ENCODE measurements at regions not wholly inside any gene's neighbourhood (a gene's known extent, or its start where the extent isn't known, plus 50 kb on each side); places are given as distances from the start of the nearest gene placed in this dataset.
A peak's percentile ranks its signal among the peaks of the same experiment; 100 is the strongest.
"Not testable (repeated sequence)": the region's sequence is repeated elsewhere in the genome, so short reads cannot be mapped to it uniquely, and the experiment has no call there.

DNA sequence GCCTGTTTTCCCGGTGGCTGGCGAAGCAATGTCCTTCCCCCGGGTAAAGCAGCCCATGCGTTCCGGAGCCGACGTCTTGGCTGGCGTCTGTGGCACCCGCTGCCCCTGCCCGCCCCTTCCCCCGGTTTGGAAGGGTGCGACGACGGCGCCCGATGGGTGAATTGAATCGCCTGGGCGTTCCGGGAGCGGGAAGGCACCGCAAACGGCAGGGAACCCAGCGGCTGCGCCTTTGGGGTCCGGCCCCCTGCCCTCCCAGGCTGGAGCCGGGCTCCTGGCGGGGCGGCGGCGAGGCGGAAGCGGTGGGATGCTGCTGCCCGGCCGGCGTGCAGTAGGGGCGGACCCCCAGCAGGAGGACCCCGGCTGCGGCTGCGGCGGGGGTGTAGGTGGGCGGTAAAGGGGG is 123.6 kb upstream of the RHOU start:
- FAIRE-seq; DNase-seq (ENCODE audit: insufficient read length, low spot score): not testable (repeated sequence)

GRCh38 chr1:228622002-228622716 is 113.1 kb upstream of the RHOU start:
- not testable (repeated sequence) for FAIRE-seq; DNase-seq (ENCODE audit: insufficient read length, low spot score)

DNA sequence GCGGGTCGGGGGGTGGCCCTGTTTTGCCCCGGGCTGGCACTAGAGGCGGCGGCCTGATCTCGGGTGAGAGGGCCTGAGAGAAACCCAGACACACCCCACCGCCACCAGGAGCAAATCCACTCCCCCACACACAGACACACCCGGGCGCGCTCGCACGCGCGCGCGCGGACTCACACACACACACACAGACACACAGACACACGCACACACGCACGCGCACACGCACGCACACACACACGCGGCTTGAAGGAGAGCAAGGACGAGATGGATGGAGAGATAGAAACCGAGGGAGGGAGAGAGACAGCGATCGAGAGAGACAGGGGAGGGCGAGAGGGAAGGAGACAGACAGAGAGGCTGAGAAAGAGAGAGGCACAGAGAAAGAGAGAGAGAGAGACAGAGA is 108.8 kb upstream of the RHOU start:
- DNase-seq (ENCODE audit: insufficient read length, low spot score); FAIRE-seq: not testable (repeated sequence)

- not testable (repeated sequence) for DNase-seq (ENCODE audit: insufficient read length, low spot score); FAIRE-seq
Observed at GRCh38 chr1:228632858-228633257, 102.4 kb upstream of the RHOU start.

- DNase-seq (ENCODE audit: insufficient read length, low spot score); FAIRE-seq: not testable (repeated sequence)
Observed at GRCh38 chr1:228635304-228635703, 100.0 kb upstream of the RHOU start.

DNA sequence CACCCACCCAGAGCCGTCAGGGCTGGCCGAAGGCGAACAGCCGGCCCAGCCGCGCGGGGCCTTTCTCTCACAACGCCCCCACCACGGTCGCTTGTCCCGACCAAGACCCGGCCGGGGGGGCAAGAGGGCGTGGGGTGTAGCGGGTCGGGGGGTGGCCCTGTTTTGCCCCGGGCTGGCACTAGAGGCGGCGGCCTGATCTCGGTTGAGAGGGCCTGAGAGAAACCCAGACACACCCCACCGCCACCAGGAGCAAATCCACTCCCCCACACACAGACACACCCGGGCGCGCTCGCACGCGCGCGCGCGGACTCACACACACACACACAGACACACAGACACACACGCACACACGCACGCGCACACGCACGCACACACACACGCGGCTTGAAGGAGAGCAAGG is 97.8 kb upstream of the RHOU start:
- not testable (repeated sequence) for DNase-seq (ENCODE audit: insufficient read length, low spot score); FAIRE-seq

- FAIRE-seq (no peak), DNase-seq (ENCODE audit: insufficient read length, low spot score) (peak; percentile 20)
- TF ChIP-seq POLR2A (IDR thresholded peaks at IDR 0.05; ENCODE audit: low read depth, low read length) (no peak), PAX5 (IDR thresholded peaks at IDR 0.05; ENCODE audit: insufficient read depth, low read length, severe bottlenecking) (no peak), POLR2AphosphoS5 (IDR thresholded peaks at IDR 0.05; ENCODE audit: low read depth, low read length) (no peak), POU2F2 (IDR thresholded peaks at IDR 0.05; ENCODE audit: low read depth, low read length) (no peak), TAF1 (IDR thresholded peaks at IDR 0.05; ENCODE audit: low read depth, low read length) (no peak), SPI1 (IDR thresholded peaks at IDR 0.05; ENCODE audit: low read depth, low read length) (no peak)
Observed at GRCh38 chr1:228646717-228647522, 88.4 kb upstream of the RHOU start.

- no peak for FAIRE-seq
- DNase-seq (ENCODE audit: insufficient read length, low spot score) = no peak
- TF ChIP-seq PAX5 (IDR thresholded peaks at IDR 0.05; ENCODE audit: insufficient read depth, low read length, severe bottlenecking) (no peak), POLR2A (IDR thresholded peaks at IDR 0.05; ENCODE audit: low read depth, low read length) (no peak), POU2F2 (IDR thresholded peaks at IDR 0.05; ENCODE audit: low read depth, low read length) (no peak), SPI1 (IDR thresholded peaks at IDR 0.05; ENCODE audit: low read depth, low read length) (no peak), POLR2AphosphoS5 (IDR thresholded peaks at IDR 0.05; ENCODE audit: low read depth, low read length) (no peak), TAF1 (IDR thresholded peaks at IDR 0.05; ENCODE audit: low read depth, low read length) (no peak)
Observed at GRCh38 chr1:228647523-228648444, 87.5 kb upstream of the RHOU start.

GRCh38 chr1:228648647-228649383 is 86.5 kb upstream of the RHOU start:
- FAIRE-seq = no peak
- no peak for TF ChIP-seq POLR2AphosphoS5 (IDR thresholded peaks at IDR 0.05; ENCODE audit: low read depth, low read length)
- no peak for TF ChIP-seq TAF1 (IDR thresholded peaks at IDR 0.05; ENCODE audit: low read depth, low read length)

GRCh38 chr1:228650141-228650540 is 85.1 kb upstream of the RHOU start:
- DNase-seq (ENCODE audit: insufficient read length, low spot score) (no peak), FAIRE-seq (no peak)
- no peak for TF ChIP-seq POLR2A (IDR thresholded peaks at IDR 0.05; ENCODE audit: low read depth, low read length)
- no peak for TF ChIP-seq PAX5 (IDR thresholded peaks at IDR 0.05; ENCODE audit: insufficient read depth, low read length, severe bottlenecking)
- TF ChIP-seq TAF1 (IDR thresholded peaks at IDR 0.05; ENCODE audit: low read depth, low read length) = no peak
- TF ChIP-seq SPI1 (IDR thresholded peaks at IDR 0.05; ENCODE audit: low read depth, low read length) = no peak
- no peak for TF ChIP-seq POU2F2 (IDR thresholded peaks at IDR 0.05; ENCODE audit: low read depth, low read length)
- no peak for TF ChIP-seq POLR2AphosphoS5 (IDR thresholded peaks at IDR 0.05; ENCODE audit: low read depth, low read length)

More at GRCh38 chr1:228648647-228649383, 86.5 kb upstream of the RHOU start:
- DNase-seq (ENCODE audit: insufficient read length, low spot score) = no peak

DNA sequence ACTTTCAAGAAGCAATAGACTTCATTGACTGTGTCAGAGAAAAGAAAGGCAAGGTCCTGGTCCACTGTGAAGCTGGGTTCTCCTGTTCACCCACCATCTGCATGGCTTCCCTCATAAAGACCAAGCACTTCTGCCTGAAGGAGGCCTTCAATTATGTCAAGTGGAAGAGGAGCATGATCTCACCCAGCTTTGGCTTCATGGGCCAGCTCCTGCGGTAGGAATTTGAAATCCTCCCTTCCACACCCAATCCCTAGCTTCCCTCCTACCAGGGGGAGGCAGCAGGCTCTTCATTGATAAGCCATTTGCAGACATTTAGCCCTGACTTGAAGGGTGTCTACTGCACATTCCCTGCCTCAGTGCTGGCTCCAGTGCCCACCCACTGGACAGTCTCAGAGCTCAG is 84.3 kb upstream of the RHOU start:
- FAIRE-seq (no peak), DNase-seq (ENCODE audit: insufficient read length, low spot score) (no peak)
- TF ChIP-seq SPI1 (IDR thresholded peaks at IDR 0.05; ENCODE audit: low read depth, low read length) (no peak), TAF1 (IDR thresholded peaks at IDR 0.05; ENCODE audit: low read depth, low read length) (no peak), POLR2A (IDR thresholded peaks at IDR 0.05; ENCODE audit: low read depth, low read length) (no peak), PAX5 (IDR thresholded peaks at IDR 0.05; ENCODE audit: insufficient read depth, low read length, severe bottlenecking) (no peak), POLR2AphosphoS5 (IDR thresholded peaks at IDR 0.05; ENCODE audit: low read depth, low read length) (no peak), POU2F2 (IDR thresholded peaks at IDR 0.05; ENCODE audit: low read depth, low read length) (no peak)

Measured in GM12891 (cell line).